GM12878 (cell line): ENCODE measurements at regions not wholly inside any gene's neighbourhood (a gene's known extent, or its start where the extent isn't known, plus 50 kb on each side); places are given as distances from the start of the nearest gene placed in this dataset.

Source experiments
- ATAC-seq: fragments of 200-7000 bp; cut with Tn5 transposase; 3 replicates; pipeline ENCODE4 v1.9.1; 2020; ENCODE audit warnings: mild to moderate bottlenecking, moderate library complexity
- BruUV-seq: library from RNA; stranded (reverse); fragments of 400-500 nt; replicated peaks from 2 replicates; lab custom pipeline; 2021; lab: Mats Ljungman, UMichigan
- CTCF ChIA-PET: fragments of 300-600 bp; sonication (Branson Sonifier 250); formaldehyde crosslinking; extraction: SDS; loops from one replicate; lab custom pipeline; 2021; ENCODE audit warnings: inconsistent platforms; lab: Yijun Ruan, JAX
- POLR2A ChIA-PET: fragments of 350-600 bp; formaldehyde crosslinking; extraction: SDS; loops from one replicate; lab custom pipeline; 2021; ENCODE audit warnings: inconsistent platforms; lab: Charles Lee
- RAD21 ChIA-PET: fragments of 300-600 bp; sonication (Branson Sonifier 250); formaldehyde crosslinking; loops from one replicate; lab custom pipeline; 2023; ENCODE audit warnings: antibody characterized with exemption; ENCODE audit not compliant: unreplicated experiment; lab: Charles Lee
- SMC1A ChIA-PET: fragments of 300-600 bp; sonication (Branson Sonifier 250); formaldehyde crosslinking; loops from one replicate; lab custom pipeline; 2023; ENCODE audit not compliant: unreplicated experiment, uncharacterized antibody; lab: Charles Lee
- DNase-seq: peaks from one replicate; pipeline ENCODE4 v3.0.0-alpha.2; 2011; ENCODE audit warnings: low read depth, low spot score
- FAIRE-seq: peaks from 3 replicates; lab custom pipeline; 2011; peaks lifted over from hg19 to GRCh38; lab: Jason Lieb, UNC
- H2AFZ ChIP-seq: 2 replicates; pipeline ENCODE4 v1.6.0; 2011; ENCODE audit warnings: low read depth, low read length, control low read depth; ENCODE audit not compliant: control insufficient read depth
- H3K27ac ChIP-seq: 2 replicates; pipeline ENCODE4 v1.5.1; 2011; ENCODE audit warnings: control low read depth; ENCODE audit not compliant: control insufficient read depth, insufficient read depth
- H3K27me3 ChIP-seq, 2 experiments: replicated peaks in 1 of 2; 2 replicates each; pipeline versions ENCODE4 v1.6.0 to v1.6.1; 2011; ENCODE audit warnings: low read length in 1 of 2; ENCODE audit not compliant: control insufficient read depth in 2 of 2, insufficient read depth in 2 of 2
- H3K36me3 ChIP-seq, 2 experiments: 2 replicates each; pipeline ENCODE4 v1.5.1; 2011; ENCODE audit warnings: low read length in 1 of 2; ENCODE audit not compliant: control insufficient read depth in 2 of 2, insufficient read depth in 2 of 2
- H3K4me1 ChIP-seq: 2 replicates; pipeline ENCODE4 v1.6.1; 2011; ENCODE audit warnings: mild to moderate bottlenecking, low read length, moderate library complexity, mixed read lengths; ENCODE audit not compliant: control insufficient read depth, insufficient read depth
- H3K4me2 ChIP-seq: 2 replicates; pipeline ENCODE4 v1.6.0; 2011; ENCODE audit warnings: control low read depth; ENCODE audit not compliant: control insufficient read depth, insufficient read depth
- H3K4me3 ChIP-seq: fragments of 200-600 bp; sonication (generic); 2 replicates; pipeline ENCODE4 v1.5.1; 2016
- H3K79me2 ChIP-seq: 2 replicates; pipeline ENCODE4 v1.6.0; 2011; ENCODE audit warnings: low read length; ENCODE audit not compliant: control insufficient read depth, insufficient read depth
- H3K9ac ChIP-seq: 2 replicates; pipeline ENCODE4 v1.8.0; 2011; ENCODE audit warnings: low read length, control low read depth, mixed read lengths; ENCODE audit not compliant: control insufficient read depth, insufficient read depth
- H3K9me3 ChIP-seq: replicated peaks from 3 replicates; pipeline ENCODE4 v1.5.1; 2011; ENCODE audit warnings: mild to moderate bottlenecking, low read length; ENCODE audit not compliant: control insufficient read depth, insufficient read depth
- H4K20me1 ChIP-seq: 2 replicates; pipeline ENCODE4 v1.6.0; 2011; ENCODE audit not compliant: control insufficient read depth, insufficient read depth
- BCL11A ChIP-seq: IDR thresholded peaks from 2 replicates; pipeline ENCODE4 v1.6.1; 2011; ENCODE audit warnings: low read depth, low read length
- SP1 ChIP-seq: IDR thresholded peaks from one replicate; pipeline ENCODE4 v1.6.1; 2011; ENCODE audit warnings: low read depth, low read length
- WGBS: methylation state at CpG from one replicate; pipeline ENCODE4 v1.1.6; 2016; ENCODE audit warnings: low lambda C conversion rate; ENCODE audit not compliant: insufficient replicate concordance, insufficient coverage; ENCODE audit errors: missing lambda C conversion rate; 5-methylcytosine and 5-hydroxymethylcytosine counted together
- in situ Hi-C: fragments of 300-500 bp; cut with MboI; formaldehyde crosslinking; loops from 9 replicates; pipeline ENCODE4 v1.14.3; 2018; ENCODE audit warnings: mixed read lengths
- intact Hi-C: fragments of 100-400 bp; cut with micrococcal nuclease; formaldehyde crosslinking; loops from one replicate; pipeline ENCODE4 v1.14.2; 2022; ENCODE audit not compliant: unreplicated experiment
- TF ChIP-seq, protein P1 (sequence below): IDR thresholded peaks from 2 replicates; pipeline ENCODE4 v1.6.1; 2012; ENCODE audit warnings: low read depth, low read length, improper control_type of control experiment
- TF ChIP-seq, protein P2 (sequence below): fragments of 450-650 bp; IDR thresholded peaks from 2 replicates; pipeline ENCODE4 v1.6.1; 2017; ENCODE audit warnings: mild to moderate bottlenecking, low read depth, inconsistent platforms; ENCODE audit not compliant: poor library complexity, severe bottlenecking
- TF ChIP-seq, protein P3 (sequence below): fragments of 450-650 bp; IDR thresholded peaks from 2 replicates; pipeline ENCODE4 v1.6.1; 2018; ENCODE audit warnings: mild to moderate bottlenecking, low read depth, moderate library complexity; ENCODE audit not compliant: partially characterized antibody

DNA sequence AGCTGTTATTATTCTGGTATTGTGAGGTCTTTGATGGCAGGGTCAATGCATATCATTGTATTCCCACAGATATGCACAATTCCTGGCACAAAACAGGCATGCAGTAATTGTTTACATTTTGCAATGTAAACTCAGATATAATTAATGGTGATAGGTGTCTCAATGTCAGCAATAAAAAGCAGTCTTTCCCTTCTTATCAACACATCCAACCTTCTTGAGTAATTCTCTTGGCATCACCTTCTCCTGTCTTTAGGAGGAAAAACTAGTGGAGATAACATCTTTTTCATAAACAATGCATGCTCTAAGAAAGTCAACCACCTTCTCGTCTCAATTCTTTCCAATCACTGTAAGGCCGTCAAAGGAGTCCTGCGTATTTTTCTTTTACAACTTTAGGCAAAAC is 313.3 kb upstream of the GULP1 start:
- Histone ChIP-seq H3K36me3 (no peaks in the 10 kb centered on the region), H3K4me2 (no peak overlapping the region), H3K27me3 (no peaks in the 10 kb centered on the region), H3K79me2 (no peaks in the 10 kb centered on the region), H3K9me3 (no peaks in the 10 kb centered on the region), H3K4me1 (no peaks in the 10 kb centered on the region), H3K9ac (no peak overlapping the region), H3K4me3 (no peak overlapping the region), H3K27ac (no peak overlapping the region), H2AFZ (no peak overlapping the region), H4K20me1 (no peaks in the 10 kb centered on the region)
- no peak for DNase-seq
- SMC1A ChIA-PET = interaction anchor here (0.6 kb wide), 1 partner anchor 1431 kb away, joined by 3 read pairs; no protein-coding TSS in a partner anchor
- intact Hi-C loops = no loop called here
- CTCF ChIA-PET = interaction anchor here (1.2 kb wide), 1 partner anchor 24 kb away, joined by 3 read pairs; no protein-coding TSS in a partner anchor
- in situ Hi-C loops = no loop called here
- ATAC-seq = no peak
- BruUV-seq = no TSS peak
- no peak for FAIRE-seq
- RAD21 ChIA-PET = no interaction called here
- POLR2A ChIA-PET = no interaction called here
- TF ChIP-seq, protein P1, sequence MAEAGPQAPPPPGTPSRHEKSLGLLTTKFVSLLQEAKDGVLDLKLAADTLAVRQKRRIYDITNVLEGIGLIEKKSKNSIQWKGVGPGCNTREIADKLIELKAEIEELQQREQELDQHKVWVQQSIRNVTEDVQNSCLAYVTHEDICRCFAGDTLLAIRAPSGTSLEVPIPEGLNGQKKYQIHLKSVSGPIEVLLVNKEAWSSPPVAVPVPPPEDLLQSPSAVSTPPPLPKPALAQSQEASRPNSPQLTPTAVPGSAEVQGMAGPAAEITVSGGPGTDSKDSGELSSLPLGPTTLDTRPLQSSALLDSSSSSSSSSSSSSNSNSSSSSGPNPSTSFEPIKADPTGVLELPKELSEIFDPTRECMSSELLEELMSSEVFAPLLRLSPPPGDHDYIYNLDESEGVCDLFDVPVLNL = no peak
- TF ChIP-seq SP1 = no peak
- TF ChIP-seq, protein P2, sequence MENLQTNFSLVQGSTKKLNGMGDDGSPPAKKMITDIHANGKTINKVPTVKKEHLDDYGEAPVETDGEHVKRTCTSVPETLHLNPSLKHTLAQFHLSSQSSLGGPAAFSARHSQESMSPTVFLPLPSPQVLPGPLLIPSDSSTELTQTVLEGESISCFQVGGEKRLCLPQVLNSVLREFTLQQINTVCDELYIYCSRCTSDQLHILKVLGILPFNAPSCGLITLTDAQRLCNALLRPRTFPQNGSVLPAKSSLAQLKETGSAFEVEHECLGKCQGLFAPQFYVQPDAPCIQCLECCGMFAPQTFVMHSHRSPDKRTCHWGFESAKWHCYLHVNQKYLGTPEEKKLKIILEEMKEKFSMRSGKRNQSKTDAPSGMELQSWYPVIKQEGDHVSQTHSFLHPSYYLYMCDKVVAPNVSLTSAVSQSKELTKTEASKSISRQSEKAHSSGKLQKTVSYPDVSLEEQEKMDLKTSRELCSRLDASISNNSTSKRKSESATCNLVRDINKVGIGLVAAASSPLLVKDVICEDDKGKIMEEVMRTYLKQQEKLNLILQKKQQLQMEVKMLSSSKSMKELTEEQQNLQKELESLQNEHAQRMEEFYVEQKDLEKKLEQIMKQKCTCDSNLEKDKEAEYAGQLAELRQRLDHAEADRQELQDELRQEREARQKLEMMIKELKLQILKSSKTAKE = no peak
- TF ChIP-seq, protein P3, sequence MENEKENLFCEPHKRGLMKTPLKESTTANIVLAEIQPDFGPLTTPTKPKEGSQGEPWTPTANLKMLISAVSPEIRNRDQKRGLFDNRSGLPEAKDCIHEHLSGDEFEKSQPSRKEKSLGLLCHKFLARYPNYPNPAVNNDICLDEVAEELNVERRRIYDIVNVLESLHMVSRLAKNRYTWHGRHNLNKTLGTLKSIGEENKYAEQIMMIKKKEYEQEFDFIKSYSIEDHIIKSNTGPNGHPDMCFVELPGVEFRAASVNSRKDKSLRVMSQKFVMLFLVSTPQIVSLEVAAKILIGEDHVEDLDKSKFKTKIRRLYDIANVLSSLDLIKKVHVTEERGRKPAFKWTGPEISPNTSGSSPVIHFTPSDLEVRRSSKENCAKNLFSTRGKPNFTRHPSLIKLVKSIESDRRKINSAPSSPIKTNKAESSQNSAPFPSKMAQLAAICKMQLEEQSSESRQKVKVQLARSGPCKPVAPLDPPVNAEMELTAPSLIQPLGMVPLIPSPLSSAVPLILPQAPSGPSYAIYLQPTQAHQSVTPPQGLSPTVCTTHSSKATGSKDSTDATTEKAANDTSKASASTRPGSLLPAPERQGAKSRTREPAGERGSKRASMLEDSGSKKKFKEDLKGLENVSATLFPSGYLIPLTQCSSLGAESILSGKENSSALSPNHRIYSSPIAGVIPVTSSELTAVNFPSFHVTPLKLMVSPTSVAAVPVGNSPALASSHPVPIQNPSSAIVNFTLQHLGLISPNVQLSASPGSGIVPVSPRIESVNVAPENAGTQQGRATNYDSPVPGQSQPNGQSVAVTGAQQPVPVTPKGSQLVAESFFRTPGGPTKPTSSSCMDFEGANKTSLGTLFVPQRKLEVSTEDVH = no peak
- TF ChIP-seq BCL11A = no peak
- WGBS = 85% methylated on average over 3 of the region's 3 CpGs
